ENCODE measurements at regions not wholly inside any gene's neighbourhood (a gene's known extent, or its start where the extent isn't known, plus 50 kb on each side); places are given as distances from the start of the nearest gene placed in this dataset.

DNA sequence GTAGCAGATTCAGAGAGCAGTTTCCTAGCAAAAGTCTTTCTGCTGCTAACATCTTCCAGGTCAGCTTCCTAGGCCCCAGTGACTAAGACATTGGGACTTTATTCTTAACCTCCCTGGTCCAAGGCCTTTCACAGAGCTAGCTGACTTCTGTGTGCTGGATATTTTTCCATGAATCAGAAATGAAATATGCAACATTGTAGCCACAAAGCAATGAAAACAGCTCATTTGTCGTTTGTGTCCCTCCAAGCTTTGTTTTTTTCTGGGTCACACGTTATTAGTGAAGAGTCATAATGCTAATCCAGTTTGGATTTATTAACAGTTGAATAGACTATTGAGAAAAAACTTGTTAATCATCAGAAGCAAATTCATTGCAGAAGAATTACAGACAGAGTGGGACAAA is 82.4 kb downstream of the ARF6 start:
- TF ChIP-seq EZH2 (IDR thresholded peaks at IDR 0.05; ENCODE audit: borderline replicate concordance, low read length), result no peak
- TF ChIP-seq, protein P1, sequence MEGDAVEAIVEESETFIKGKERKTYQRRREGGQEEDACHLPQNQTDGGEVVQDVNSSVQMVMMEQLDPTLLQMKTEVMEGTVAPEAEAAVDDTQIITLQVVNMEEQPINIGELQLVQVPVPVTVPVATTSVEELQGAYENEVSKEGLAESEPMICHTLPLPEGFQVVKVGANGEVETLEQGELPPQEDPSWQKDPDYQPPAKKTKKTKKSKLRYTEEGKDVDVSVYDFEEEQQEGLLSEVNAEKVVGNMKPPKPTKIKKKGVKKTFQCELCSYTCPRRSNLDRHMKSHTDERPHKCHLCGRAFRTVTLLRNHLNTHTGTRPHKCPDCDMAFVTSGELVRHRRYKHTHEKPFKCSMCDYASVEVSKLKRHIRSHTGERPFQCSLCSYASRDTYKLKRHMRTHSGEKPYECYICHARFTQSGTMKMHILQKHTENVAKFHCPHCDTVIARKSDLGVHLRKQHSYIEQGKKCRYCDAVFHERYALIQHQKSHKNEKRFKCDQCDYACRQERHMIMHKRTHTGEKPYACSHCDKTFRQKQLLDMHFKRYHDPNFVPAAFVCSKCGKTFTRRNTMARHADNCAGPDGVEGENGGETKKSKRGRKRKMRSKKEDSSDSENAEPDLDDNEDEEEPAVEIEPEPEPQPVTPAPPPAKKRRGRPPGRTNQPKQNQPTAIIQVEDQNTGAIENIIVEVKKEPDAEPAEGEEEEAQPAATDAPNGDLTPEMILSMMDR (IDR thresholded peaks at IDR 0.05; ENCODE audit: low read length), result no peak
- peaks cover 90% of the 10 kb centered on the region for H3K4me1 ChIP-seq (ENCODE audit: insufficient read depth, low read length, severe bottlenecking)
- H3K9ac ChIP-seq (ENCODE audit: low read length), result peak overlapping the region; percentile 6; the same call in 1 of the 2 replicates
- H3K36me3 ChIP-seq (ENCODE audit: insufficient read depth, low read length), result no peaks in the 10 kb centered on the region
- no peaks in the 10 kb centered on the region for H3K9me2 ChIP-seq (ENCODE audit: low read depth, low read length)
- no peak overlapping the region for H3K4me3 ChIP-seq (ENCODE audit: low read depth, low read length, poor library complexity, severe bottlenecking)
- no peaks in the 10 kb centered on the region for H4K20me1 ChIP-seq (ENCODE audit: insufficient read depth, low read length)
- H3K9me3 ChIP-seq (ENCODE audit: low read length), result no peaks in the 10 kb centered on the region
- no peak overlapping the region for H2AFZ ChIP-seq (ENCODE audit: low read length)
- H3K27me3 ChIP-seq (ENCODE audit: insufficient read depth, low read length), result no peaks in the 10 kb centered on the region
- peak overlapping the region; percentile 98 for H3K27ac ChIP-seq (ENCODE audit: low read depth, low read length, poor library complexity, severe bottlenecking)
- peaks cover 5% of the 10 kb centered on the region for H3K79me2 ChIP-seq (ENCODE audit: insufficient read depth, low read length)
- H3F3A ChIP-seq (ENCODE audit: insufficient read depth, low read length), result peaks cover 16% of the 10 kb centered on the region
- no peak overlapping the region for H3K4me2 ChIP-seq (ENCODE audit: low read length)

DNA sequence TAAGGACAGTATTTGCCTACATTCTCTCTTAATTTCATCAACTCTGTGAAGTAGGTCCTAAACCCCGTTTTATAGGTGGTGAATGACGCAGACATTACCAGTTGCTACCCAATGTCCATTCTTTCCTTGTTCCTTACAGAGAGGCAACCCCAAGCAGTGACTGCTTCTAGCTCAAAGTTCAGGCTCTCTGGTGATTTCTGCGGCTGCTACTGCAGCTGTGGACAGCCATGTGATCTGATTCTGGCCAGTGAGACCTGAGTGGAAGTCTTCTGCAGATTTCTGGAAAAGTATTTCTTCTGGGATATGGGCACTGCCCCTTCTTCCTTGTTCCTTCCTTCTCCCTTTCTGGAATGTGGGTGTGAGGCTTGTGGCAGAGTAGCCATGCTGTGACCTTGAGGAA is 82.9 kb downstream of the ARF6 start:
- TF ChIP-seq, protein P1 (IDR thresholded peaks at IDR 0.05; ENCODE audit: low read length), result no peak
- Histone ChIP-seq H3K27ac (ENCODE audit: low read depth, low read length, poor library complexity, severe bottlenecking) (peak overlapping the region; percentile 98), H3K27me3 (ENCODE audit: insufficient read depth, low read length) (no peaks in the 10 kb centered on the region), H3K4me1 (ENCODE audit: insufficient read depth, low read length, severe bottlenecking) (peaks cover 90% of the 10 kb centered on the region), H3K4me2 (ENCODE audit: low read length) (peak overlapping the region; percentile 82), H3K9me3 (ENCODE audit: low read length) (no peaks in the 10 kb centered on the region), H2AFZ (ENCODE audit: low read length) (no peak overlapping the region), H3F3A (ENCODE audit: insufficient read depth, low read length) (peaks cover 12% of the 10 kb centered on the region), H3K36me3 (ENCODE audit: insufficient read depth, low read length) (peaks cover 4% of the 10 kb centered on the region; the same call in 1 of the 2 replicates), H3K9ac (ENCODE audit: low read length) (peak overlapping the region; percentile 16; the same call in 1 of the 2 replicates), H3K9me2 (ENCODE audit: low read depth, low read length) (no peaks in the 10 kb centered on the region), H4K20me1 (ENCODE audit: insufficient read depth, low read length) (no peaks in the 10 kb centered on the region), H3K4me3 (ENCODE audit: low read depth, low read length, poor library complexity, severe bottlenecking) (no peak overlapping the region), H3K79me2 (ENCODE audit: insufficient read depth, low read length) (peaks cover 8% of the 10 kb centered on the region)

DNA sequence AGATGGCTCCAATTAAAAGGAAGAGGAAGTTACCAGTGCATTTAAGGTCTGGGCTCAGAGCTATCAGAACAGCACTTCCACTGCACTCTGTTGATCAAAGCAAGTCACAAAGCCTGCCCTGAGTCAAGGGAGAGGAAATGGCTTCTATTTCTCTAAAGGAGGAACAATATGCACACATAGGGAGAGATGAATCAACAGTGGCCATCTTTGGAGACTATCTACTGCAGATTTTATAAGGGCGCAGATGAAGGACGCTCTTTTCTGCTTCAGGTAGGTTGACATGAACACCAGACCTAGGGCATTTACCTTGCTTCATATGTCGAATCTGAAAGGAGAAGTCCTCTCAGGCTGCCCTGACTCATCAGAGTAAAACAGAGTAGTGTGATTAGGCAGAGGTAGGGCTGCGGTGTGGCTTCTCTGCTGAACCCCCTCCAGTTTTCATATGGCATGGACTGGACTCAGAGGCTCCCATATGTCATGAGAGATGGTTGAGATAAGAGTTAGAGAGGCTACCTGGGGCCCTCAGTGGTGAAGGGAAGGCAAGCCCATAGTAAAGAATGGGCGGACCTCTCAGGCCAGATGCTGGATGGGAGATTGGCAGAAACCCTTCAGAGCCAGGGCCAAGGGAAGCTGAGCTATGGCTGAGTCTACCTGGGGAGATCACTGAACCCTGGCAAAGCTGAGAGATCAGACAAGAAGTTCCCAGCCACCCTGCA is 84.4 kb downstream of the ARF6 start:
- Histone ChIP-seq H3K36me3 (ENCODE audit: insufficient read depth, low read length) (peaks cover 15% of the 10 kb centered on the region; the same call in 1 of the 2 replicates), H4K20me1 (ENCODE audit: insufficient read depth, low read length) (no peaks in the 10 kb centered on the region), H3K79me2 (ENCODE audit: insufficient read depth, low read length) (peaks cover 8% of the 10 kb centered on the region), H3K27ac (ENCODE audit: low read depth, low read length, poor library complexity, severe bottlenecking) (peak overlapping the region; percentile 98), H3K4me2 (ENCODE audit: low read length) (peak overlapping the region; percentile 82), H3K9ac (ENCODE audit: low read length) (peak overlapping the region; percentile 79), H3K9me3 (ENCODE audit: low read length) (no peaks in the 10 kb centered on the region), H3F3A (ENCODE audit: insufficient read depth, low read length) (0 out of 2 replicates have a peak, but pooled peaks cover under 1% of the 10 kb centered on the region), H3K9me2 (ENCODE audit: low read depth, low read length) (no peaks in the 10 kb centered on the region), H2AFZ (ENCODE audit: low read length) (no peak overlapping the region), H3K4me3 (ENCODE audit: low read depth, low read length, poor library complexity, severe bottlenecking) (peak overlapping the region; percentile 63), H3K27me3 (ENCODE audit: insufficient read depth, low read length) (no peaks in the 10 kb centered on the region), H3K4me1 (ENCODE audit: insufficient read depth, low read length, severe bottlenecking) (peaks cover 89% of the 10 kb centered on the region)
- no peak for TF ChIP-seq EZH2 (IDR thresholded peaks at IDR 0.05; ENCODE audit: borderline replicate concordance, low read length)
- TF ChIP-seq, protein P1 (IDR thresholded peaks at IDR 0.05; ENCODE audit: low read length), result no peak; the same call in 1 of the 2 replicates
